T-helper 9 cell (primary cell): ENCODE measurements at regions not wholly inside any gene's neighbourhood (a gene's known extent, or its start where the extent isn't known, plus 50 kb on each side); places are given as distances from the start of the nearest gene placed in this dataset.

Experiments used
- DNase-seq: peaks from one replicate; pipeline ENCODE4 v3.0.0-alpha.2; 2020

DNA sequence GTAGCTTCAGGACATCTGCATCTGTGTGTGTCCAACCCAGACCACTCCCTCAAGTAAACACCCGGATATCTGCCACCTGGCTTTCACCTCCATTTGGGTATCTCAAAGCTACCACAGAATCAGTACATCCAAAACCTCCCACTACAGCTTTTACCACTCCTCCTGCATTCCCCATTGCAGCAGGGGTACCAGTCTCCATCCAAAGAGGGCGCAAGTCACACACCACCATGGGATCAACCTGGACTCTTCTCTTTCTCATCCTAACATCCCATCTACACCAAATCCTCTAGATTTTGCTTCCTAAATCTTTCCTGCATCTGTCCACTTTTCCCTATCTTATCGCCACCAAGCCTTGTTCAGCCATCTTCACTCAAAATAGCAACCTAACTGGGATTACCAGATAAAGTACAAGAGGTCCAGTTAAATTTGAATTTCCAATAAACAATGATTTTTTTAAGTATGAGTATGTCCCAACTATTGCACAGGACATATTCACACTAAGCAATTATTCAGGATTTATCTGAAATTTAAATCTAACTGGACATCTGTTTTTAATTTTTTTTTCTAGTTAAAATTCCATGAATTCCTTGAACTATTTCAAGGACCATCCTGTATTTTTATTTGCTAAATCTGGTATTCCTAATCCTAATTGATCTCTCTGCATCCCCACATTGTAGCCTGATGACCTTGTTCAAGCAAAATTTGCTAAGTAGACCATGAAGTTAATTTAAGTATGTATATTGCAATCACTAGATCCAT, 164.3 kb upstream of the MLN start:
- DNase-seq: no peak

DNA sequence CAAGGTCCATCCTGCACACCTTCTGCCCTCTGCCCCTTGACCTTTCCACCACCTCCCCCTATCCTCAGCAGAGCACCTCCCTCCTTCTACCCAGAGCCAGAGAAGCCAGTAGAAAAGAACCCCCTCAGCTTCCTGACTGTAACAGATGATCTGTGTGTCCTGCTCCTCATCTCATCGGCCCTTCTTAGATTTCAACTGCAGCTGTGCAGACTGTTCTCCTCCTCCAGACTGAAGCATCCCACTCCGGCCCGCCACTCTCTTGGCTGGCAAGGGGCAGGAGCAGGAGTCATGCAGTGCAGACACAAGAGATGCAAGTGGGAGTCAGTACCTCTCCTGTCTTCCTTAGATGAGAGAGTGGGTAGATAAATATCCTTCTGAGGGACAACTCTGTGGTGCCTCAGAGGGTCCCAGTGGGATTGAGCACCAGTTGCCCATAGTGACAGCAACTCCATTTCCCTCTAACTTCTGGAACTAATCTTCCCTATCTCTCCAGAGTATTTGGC, 163.5 kb upstream of the MLN start:
- no peak for DNase-seq

DNA sequence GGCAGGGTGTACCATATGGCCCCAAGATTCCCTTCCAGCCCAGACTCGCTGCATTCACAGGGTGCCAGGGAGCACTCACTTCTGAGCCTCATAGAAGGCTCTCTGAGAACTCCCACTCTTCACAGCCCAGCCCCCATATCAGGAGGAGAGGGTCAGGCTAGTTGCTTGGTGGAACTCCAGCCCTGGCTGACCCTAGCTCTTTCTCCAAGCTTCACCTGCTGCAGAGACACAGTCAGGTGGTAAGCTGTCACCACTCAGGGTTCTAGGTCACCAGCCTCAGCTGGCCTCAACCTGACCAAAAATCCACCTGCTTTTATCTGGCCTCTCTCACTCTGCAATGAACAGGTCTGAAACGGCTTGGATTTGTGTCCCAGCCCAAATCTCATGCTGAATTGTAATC, 162.7 kb upstream of the MLN start:
- no peak for DNase-seq

DNA sequence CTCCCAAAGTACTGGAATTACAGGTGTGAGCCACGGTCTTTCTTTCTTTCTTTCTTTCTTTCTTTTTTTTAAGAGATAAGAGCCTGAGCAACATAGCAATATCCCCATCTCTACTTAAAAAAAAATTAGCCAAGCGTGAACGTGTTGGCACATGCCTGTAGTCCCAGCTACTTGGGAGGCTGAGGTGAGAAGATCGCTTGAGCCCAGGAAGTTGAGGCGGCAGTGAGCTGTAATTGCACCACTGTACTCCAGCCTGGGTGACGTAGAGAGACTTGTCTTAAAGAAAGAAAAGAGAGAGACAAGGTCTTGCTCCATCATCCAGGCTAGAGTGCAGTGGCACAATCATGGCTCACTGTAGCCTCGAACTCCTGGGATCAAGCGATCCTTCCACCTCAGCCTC, 162.0 kb upstream of the MLN start:
- DNase-seq: no peak

DNA sequence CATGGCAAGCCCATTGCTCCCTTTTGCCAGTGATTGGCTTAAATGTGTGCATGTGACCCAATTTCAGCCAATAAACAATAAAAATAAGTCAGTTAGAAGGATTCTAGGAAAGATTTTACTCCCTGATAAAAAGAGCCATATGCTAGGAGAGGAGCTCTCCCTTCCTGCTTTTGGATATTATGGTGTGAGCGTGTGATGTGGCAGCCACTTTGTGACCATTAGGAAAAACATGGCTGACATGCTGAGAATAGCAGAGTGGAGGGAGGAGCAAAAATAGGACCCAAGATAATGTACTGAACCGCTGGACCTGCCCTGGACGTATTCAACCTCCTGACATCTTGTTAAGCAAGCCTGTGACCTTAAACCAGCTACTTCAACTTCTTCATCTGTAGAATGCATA, 160.6 kb upstream of the MLN start:
- DNase-seq: no peak

DNA sequence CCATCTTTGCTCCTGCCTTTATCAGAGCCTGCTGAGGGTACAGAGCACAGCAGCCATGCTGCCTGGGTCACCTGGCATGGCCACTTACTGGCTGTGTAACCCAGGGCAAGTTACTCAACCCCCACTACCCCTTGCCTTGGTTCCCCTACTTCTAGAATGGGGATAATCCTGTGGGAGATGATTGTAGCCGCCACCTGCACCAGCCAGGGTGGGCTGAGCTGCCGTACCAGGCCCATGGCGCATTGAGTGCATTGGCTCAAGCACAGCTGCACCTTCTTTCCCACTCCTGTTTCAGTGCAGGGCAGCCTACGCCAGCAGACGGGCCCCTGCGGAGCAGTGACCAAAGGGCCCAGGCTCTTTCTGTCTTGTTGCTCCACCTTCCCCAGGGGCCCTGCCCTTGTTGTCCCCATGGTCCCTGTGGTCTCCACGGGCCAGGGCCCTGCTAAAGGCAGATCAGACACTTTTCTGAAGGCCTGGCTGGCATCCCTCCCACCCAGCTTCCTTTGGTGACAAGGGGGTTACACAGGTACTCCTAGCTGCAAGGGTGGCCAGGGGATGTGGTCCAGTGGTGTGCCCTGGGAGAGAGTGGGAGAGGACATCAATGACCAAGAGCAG, 159.4 kb upstream of the MLN start:
- no peak for DNase-seq

DNA sequence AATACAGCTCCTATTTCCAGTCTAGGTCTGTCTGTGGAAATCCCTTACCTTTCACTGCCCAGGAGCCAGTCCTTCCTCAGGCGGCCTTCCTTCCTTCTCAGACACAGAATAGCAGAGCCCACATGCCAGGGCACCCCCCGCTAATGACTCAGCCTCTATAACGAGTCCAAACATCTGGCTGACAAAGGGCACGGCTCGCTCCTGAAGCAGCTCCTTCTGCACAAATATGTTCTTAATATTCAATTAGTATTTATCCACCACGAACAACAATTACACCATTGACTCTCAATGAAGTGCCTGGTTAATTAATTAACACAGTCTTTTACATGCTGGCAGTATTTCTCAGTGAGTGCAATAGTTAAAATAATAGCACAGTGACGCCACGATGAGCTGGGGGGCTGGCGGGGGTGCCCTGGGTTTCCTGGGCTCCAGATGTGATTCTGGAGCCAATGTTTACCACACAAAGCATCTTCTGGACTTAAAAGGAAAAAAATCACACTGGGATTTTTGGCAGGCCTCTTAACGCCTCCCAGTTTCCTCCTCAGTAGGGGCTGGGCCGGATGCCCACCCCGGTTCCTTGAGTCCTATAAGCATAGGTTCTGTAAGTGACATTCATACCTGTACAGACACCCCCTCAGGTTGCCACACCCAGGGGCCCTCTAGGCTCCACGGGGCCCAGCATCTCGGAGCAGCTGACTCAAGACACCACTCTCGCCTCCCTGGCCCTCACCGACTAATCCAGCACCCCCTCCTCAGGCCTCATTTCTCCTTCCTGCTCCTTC, 158.6 kb upstream of the MLN start:
- DNase-seq: no peak

DNA sequence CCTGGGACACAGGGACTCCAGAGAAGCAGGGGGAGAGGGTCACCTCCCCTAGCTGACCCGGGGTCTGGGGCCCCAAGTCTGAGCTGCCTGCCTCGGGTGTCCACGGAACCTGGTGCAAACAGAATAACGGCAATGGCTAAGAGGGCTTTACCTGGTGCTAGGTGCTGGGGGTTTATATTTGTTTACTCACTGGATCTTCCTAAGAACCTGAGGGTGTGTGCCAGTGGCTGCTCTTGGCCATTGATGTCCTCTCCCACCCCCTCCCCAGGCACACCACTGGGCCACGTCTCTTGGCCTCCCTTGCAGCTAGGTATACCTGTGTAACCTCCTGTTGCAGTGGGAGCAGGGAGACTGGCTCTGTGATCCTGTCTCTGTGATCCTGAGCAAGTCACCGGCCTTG, 157.9 kb upstream of the MLN start:
- no peak for DNase-seq

DNA sequence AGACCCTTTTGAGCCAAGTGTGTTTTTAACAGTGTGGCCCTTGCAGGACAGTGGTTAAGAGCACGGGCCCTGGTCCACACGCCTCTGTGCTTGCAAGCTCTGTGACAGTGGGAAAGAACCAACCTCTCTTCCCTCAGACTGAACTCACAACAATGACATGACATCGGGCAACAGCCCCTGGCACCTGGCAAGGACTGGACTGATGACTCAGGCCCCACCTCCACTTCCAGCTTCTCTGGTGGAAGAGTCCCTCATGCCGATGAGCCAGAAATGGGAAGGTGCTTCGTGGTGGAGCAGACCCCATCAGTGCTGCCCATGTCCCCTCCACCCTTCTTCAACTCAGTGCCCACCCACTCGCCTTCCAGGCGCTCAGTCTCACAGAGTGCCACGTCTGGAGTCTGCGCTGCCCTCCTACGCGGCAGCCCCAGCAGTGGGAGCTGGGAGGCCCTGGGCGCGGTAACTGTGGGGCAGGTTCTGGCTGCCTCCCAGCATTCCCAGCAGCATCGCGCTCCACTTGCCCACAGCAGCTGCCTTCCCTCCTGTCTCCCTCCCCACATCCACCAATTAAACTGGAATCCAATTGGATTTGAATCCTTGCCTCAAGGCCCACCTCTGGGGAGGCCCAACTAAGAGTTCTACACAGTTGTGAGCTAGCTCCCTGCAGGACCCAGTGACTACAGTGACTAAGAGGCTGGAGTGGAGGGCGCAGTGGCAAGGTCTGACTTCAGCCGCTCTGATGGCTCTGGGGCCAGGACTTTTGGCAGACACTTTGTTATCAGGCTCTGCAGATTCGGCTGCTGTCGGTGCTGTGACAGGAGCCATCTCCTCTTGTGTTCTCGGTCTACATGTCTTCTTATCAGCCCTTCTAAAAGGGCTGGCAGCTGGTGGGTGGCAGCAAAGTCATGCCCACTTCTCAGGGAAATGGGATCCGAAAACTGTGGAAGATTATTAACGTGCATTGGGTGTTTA, 156.8 kb upstream of the MLN start:
- DNase-seq: no peak

DNA sequence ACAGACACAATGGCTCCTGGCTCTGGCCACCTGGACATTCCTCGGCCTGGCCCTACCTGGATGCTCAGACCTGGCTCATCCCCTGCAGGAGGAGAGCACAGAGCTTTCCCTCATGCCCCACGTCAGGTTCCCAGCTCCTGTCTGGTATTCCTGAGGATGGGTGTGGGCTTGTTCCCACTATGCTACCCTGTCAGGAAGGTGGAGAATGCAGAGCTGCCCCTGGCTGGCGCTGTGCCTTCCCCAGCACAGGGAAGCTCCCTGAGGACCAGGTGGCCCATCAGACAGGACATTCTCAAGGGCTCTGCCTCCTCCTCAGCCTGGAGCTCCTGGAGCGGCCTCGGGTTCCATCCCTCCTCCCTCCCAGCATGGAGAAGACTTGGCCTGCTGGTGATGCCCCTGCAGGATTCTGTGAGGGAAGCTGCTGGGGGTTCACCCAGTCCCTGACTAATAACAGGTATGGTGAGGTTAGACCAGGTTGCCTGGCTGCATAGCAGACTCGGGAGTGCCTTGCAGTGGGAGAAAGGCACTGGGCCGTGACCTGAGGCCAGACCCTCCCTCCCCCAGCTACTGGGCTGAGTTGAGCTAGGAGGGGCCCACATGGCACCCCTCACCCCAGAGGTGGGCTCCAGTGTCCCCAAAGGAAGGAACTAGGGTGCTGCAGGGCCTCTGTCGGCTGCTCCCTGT, 156.0 kb upstream of the MLN start:
- no peak for DNase-seq

DNA sequence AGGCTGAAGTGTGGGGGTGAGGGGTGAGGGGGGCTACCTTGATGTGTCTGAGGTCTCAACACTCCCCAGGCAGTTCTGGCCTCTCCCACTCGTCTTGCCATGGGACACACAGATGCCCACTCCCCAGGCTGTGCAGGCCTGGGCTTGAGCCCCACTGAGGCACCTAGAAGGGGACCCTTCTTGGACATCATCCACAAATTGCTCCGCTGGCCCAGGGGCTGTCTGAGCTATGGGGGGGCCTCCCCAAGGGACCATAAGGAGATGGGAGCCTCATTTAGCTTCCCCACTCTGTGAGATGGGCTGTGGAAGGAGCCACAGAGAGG, 155.5 kb upstream of the MLN start:
- no peak for DNase-seq

DNA sequence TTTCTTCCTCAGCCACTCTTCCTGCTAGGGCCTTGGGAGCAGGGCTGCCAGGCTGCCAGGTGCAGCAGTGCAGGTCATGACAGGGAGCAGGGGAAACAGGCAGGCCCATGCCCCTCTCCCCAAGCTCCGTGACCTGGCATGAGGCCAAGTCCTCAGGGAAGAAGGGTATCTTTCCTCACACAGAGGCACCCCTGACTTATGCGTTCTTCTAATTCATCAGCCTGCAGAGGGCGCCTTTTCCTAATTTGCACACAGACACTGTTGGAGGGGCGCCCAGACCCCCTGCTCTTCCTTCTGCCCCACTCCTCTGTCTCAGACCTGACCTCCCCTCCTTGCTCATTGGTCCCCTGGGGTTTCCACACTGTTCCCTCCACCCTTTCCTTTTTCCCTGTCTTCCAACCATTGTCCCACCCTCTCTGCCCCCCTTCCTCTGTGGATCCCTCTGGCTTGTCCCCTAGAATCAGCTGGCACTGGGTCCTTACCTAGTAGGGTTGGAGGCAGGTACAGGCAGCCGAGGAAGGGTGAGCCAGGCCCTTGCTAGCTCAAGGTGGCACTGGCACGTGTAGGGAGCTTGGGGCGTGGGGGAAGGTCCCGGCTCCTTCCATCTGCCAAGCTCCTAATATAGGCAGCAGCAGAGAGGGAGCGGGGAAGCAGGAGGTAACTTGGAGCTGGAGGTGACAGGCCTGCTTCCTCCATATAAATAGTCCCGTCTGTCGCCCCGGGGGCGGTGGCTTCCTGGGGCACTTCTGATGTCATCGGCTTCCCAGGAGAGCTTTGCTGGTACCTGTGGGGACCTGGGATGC, 154.9 kb upstream of the MLN start:
- DNase-seq: no peak

DNA sequence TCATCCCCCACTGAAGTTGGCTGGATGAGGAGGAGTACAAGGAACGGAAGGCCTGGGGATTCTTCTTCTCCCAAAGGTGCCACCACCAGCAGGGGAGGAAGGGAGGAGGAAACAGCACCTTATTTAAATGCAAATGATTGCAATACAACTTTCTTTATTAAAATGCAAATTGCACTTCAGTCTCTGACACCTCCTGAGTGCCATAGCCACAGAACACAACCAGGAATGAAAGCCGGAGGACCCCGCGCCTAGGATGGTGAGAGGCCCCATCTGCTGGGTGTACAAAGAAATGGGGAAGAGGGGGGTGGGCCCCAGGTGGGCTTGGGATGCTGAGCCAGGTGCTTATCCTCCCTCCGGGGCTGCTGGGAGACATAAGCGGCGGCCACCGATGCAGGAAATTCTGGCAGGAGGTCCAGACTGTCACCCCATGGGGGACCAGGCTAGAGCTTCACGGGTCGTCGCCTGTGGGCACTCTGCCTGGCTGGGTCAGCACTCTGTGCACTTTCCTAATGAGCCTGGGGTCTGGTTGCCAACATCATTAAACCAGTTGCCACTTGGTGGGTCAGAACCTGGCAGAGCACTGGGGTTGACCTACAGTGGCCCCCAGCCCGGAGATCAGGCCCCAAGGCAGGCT, 154.2 kb upstream of the MLN start:
- no peak for DNase-seq

DNA sequence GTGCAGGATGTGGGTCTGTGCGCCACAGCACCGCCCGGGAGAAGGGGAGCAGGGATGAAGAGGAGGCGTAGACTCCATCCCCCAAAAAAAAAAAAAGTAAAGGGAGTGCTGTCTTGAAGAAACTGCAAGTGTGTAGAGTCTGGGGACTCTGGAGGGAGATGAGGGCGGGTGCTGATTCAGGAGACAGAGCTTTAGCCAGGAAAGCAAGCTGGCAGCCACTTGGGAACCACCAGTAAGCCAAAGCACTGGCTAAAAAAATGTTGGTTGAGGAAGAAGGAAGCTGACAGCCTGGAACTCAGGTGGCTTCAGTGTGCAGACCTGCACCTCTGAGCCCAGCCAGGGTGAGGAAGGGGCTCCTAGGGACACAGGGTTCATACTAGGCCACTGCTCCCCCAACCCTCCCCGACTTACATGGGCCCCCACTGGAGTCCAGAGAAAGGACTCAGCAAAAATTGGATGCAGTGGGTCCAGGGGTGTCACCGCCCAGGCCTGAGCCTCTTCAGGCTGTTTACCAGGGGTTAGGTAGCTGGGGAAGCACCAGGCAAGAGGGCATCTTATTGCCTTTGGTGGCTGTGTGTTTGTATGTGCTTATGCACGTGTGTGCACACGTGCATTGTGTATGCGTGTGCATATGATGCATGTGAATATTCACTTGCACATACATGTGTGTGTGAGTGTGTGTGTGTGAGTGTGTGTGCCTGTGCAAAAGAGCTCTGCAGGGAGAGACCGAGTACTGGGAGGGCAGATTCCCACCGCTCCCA, 153.5 kb upstream of the MLN start:
- no peak for DNase-seq

DNA sequence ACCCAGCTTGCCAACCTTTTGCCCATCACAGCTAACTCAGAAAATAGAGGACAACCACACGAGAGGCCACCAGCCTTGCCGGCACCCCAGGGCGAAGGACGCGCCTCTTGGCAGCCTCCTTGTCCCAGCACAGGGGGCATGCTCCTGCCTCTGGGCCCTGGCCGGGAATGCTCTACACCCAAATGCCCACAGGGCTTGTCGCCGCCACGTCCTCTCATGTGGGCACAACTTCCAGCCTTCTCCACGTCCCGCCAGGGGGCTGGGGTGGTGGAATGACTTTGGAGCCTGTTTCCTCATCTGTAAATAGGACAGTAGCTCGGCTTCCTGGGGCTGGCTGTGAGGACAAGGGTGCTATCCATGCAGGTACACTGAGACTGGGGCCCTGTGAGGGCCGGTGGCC, 152.4 kb upstream of the MLN start:
- no peak for DNase-seq

DNA sequence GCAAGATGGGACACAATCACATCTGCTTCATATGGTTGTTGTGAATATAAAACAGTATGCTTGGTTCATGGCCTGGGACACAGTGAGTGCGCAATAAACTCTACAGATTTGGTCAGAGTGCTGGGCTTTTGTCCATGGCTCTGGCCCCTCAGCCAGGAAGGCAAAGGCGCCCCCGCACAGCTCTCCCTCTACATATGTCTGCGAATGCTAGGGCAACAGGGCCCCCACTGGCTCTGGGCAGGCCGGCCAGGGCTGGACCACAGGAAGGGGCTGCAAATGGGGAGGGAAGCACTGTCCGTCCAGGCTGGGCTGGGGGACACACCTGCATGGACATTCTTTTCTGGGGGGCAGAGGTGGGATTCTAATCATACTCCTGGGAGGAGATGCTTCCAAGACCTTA, 151.8 kb upstream of the MLN start:
- DNase-seq: no peak

DNA sequence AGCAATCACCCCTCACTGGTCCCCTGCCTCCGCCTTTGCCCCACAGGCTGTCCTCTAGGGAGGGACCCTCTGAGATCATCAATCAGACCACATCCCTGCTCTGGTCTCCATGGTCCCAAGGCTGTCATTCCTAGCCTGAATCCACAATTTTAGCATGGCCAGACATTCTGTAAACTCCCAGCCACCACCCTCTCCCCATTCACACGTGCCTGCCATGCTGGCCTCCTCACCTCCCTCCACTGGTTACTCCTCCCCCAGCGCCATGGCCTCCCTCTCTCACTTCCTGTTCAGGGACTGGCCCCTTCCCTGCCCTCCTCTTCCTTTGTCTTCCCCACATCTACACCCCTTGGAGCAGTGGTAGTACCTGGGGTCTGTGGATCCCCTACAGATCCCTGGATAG, 150.7 kb upstream of the MLN start:
- no peak for DNase-seq

DNA sequence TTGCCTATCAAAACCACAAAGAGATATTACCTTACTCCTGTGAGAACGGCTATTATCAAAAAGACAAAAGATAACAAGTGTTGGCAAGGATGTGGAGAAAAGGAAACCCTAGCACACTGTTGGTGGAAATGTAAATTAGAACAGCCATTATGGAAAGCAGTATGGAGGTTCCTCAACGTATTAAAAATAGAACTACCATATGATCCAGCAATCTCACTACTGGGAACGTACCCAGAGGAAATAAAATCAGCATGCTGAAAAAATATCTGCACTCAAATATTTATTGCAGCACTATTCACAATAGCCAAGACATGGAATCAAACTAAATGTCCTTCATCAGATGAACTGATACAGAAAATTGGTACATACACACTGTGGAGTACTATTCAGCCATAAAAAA, 149.4 kb upstream of the MLN start:
- DNase-seq: no peak

DNA sequence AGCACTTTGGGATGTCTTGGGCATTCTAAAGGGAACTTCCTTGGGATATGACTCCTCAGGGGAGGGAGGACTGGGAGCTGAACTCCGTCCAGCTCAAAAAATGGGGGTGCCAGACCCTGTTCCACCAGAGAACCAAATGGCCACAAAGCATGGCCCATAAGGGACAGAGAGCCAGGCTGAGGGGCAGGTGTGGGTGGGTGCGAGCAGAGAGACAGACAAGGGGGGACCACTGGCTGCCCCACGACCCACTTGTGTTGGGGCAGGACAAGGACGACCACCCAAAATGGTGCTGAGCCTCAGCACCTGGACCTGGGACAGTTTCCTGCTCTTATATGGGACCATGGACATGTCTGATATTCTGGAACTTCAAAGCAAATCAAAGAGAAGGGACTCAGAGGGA, 148.2 kb upstream of the MLN start:
- DNase-seq: no peak
